GM23338 (cell line): ENCODE measurements at regions not wholly inside any gene's neighbourhood (a gene's known extent, or its start where the extent isn't known, plus 50 kb on each side); places are given as distances from the start of the nearest gene placed in this dataset.

Experiments used
- ATAC-seq: fragments of 200-7000 bp; cut with Tn5 transposase; 3 replicates; pipeline ENCODE4 v1.9.1; 2020
- DNase-seq: peaks from one replicate; pipeline ENCODE4 v3.0.0-alpha.2; 2015; ENCODE audit warnings: low spot score
- H2AFZ ChIP-seq: fragments of 200-600 bp; sonication (generic); 2 replicates; pipeline ENCODE4 v1.8.0; 2016; ENCODE audit warnings: antibody characterized with exemption, mild to moderate bottlenecking, moderate library complexity
- H3F3A ChIP-seq: fragments of 200-600 bp; sonication (generic); replicated peaks from 2 replicates; pipeline ENCODE4 v1.8.0; 2017; ENCODE audit warnings: antibody characterized with exemption, mixed run types, low read depth
- H3K27ac ChIP-seq: fragments of 200-600 bp; sonication (generic); 2 replicates; pipeline ENCODE4 v1.6.1; 2016; ENCODE audit warnings: low read depth
- H3K27me3 ChIP-seq: fragments of 200-600 bp; sonication (generic); 2 replicates; pipeline ENCODE4 v1.8.0; 2016; ENCODE audit warnings: mild to moderate bottlenecking, mixed run types, moderate library complexity; ENCODE audit not compliant: insufficient read depth
- H3K36me3 ChIP-seq: fragments of 200-600 bp; sonication (generic); 2 replicates; pipeline ENCODE4 v1.8.0; 2016; ENCODE audit warnings: mild to moderate bottlenecking; ENCODE audit not compliant: insufficient read depth
- H3K4me1 ChIP-seq: fragments of 200-600 bp; sonication (generic); 2 replicates; pipeline ENCODE4 v1.8.0; 2016; ENCODE audit warnings: mild to moderate bottlenecking, moderate library complexity; ENCODE audit not compliant: insufficient read depth
- H3K4me2 ChIP-seq: fragments of 200-600 bp; sonication (generic); 2 replicates; pipeline ENCODE4 v1.7.1; 2017; ENCODE audit warnings: mixed run types
- H3K4me3 ChIP-seq: fragments of 200-600 bp; sonication (generic); 2 replicates; pipeline ENCODE4 v1.6.1; 2016; ENCODE audit warnings: mixed run types
- H3K79me2 ChIP-seq: fragments of 200-600 bp; sonication (generic); replicated peaks from 2 replicates; pipeline ENCODE4 v1.8.0; 2017; ENCODE audit warnings: mild to moderate bottlenecking; ENCODE audit not compliant: insufficient read depth
- H3K9me2 ChIP-seq: fragments of 200-600 bp; sonication (generic); 2 replicates; pipeline ENCODE4 v1.8.0; 2017; ENCODE audit not compliant: insufficient read depth
- H4K20me1 ChIP-seq: fragments of 200-600 bp; sonication (generic); replicated peaks from 2 replicates; pipeline ENCODE4 v1.8.0; 2017; ENCODE audit warnings: mild to moderate bottlenecking; ENCODE audit not compliant: insufficient read depth
- H3K27ac Mint-ChIP-seq: 2 replicates; pipeline ENCODE4 v1.8.0; 2020; ENCODE audit warnings: inconsistent platforms, mild to moderate bottlenecking, moderate library complexity, mixed read lengths
- H3K27me3 Mint-ChIP-seq: 3 replicates; pipeline ENCODE4 v1.8.0; 2022; ENCODE audit warnings: low read depth, mild to moderate bottlenecking, moderate library complexity, mixed read lengths, inconsistent platforms; ENCODE audit not compliant: insufficient read depth, poor library complexity
- H3K36me3 Mint-ChIP-seq: 3 replicates; pipeline ENCODE4 v1.8.0; 2021; ENCODE audit warnings: low read depth, mild to moderate bottlenecking, inconsistent platforms, moderate library complexity, mixed read lengths
- H3K4me1 Mint-ChIP-seq: 3 replicates; pipeline ENCODE4 v1.8.0; 2020; ENCODE audit warnings: mild to moderate bottlenecking, inconsistent platforms, mixed read lengths
- H3K4me3 Mint-ChIP-seq: 3 replicates; pipeline ENCODE4 v1.8.0; 2021; ENCODE audit warnings: moderate library complexity, mild to moderate bottlenecking, inconsistent platforms, mixed read lengths
- H3K9me3 Mint-ChIP-seq: 3 replicates; pipeline ENCODE4 v1.8.0; 2020; ENCODE audit warnings: moderate library complexity, mild to moderate bottlenecking, inconsistent platforms, mixed read lengths
- CREB1 ChIP-seq: fragments of 250-450 bp; sonication (Bioruptor Pico); IDR thresholded peaks from 2 replicates; pipeline ENCODE4 v1.5.0; 2020; ENCODE audit warnings: low read depth, mild to moderate bottlenecking, moderate library complexity
- CTCF ChIP-seq, 2 experiments: fragments of 200-600 bp in 1 of 2; sonication (generic) in 1 of 2; conservative IDR thresholded peaks; 2 replicates each; pipeline versions ENCODE4 v1.5.1 to v1.6.1; 2016 to 2017; ENCODE audit warnings: antibody characterized with exemption in 2 of 2, low read depth in 2 of 2, mild to moderate bottlenecking in 2 of 2, moderate library complexity in 1 of 2
- ETS1 ChIP-seq: IDR thresholded peaks from 2 replicates; pipeline ENCODE4 v1.6.1; 2016; ENCODE audit warnings: antibody characterized with exemption
- EZH2 ChIP-seq: fragments of 200-600 bp; sonication (generic); IDR thresholded peaks from one replicate; pipeline ENCODE4 v1.8.0; 2017; ENCODE audit warnings: antibody characterized with exemption, mild to moderate bottlenecking, low read depth; ENCODE audit not compliant: unreplicated experiment
- EZH2phosphoT487 ChIP-seq: fragments of 200-600 bp; sonication (generic); IDR thresholded peaks from one replicate; pipeline ENCODE4 v1.8.1; 2018; ENCODE audit warnings: antibody characterized with exemption; ENCODE audit not compliant: unreplicated experiment
- JUNB ChIP-seq: IDR thresholded peaks from one replicate; pipeline ENCODE4 v1.6.1; 2016; ENCODE audit warnings: antibody characterized with exemption; ENCODE audit not compliant: unreplicated experiment
- NANOG ChIP-seq: IDR thresholded peaks from 2 replicates; pipeline ENCODE4 v1.6.1; 2016; ENCODE audit warnings: antibody characterized with exemption, borderline replicate concordance
- POLR2AphosphoS5 ChIP-seq: IDR thresholded peaks from 2 replicates; pipeline ENCODE4 v1.6.1; 2016; ENCODE audit warnings: antibody characterized with exemption, low read depth
- REST ChIP-seq: IDR thresholded peaks from one replicate; pipeline ENCODE4 v1.6.1; 2018; ENCODE audit warnings: antibody characterized with exemption; ENCODE audit not compliant: unreplicated experiment
- STAT1 ChIP-seq: IDR thresholded peaks from one replicate; pipeline ENCODE4 v1.6.1; 2016; ENCODE audit warnings: antibody characterized with exemption; ENCODE audit not compliant: unreplicated experiment
- ZNF114 ChIP-seq: fragments of 250-450 bp; sonication (Bioruptor Pico); IDR thresholded peaks from 2 replicates; pipeline ENCODE4 v1.5.0; 2020; ENCODE audit warnings: mild to moderate bottlenecking, moderate library complexity
- ZNF331 ChIP-seq: fragments of 250-450 bp; sonication (Bioruptor Pico); IDR thresholded peaks from 2 replicates; pipeline ENCODE4 v1.5.0; 2020; ENCODE audit warnings: low read depth, mild to moderate bottlenecking, moderate library complexity
- ZNF462 ChIP-seq: fragments of 250-450 bp; sonication (Bioruptor Pico); IDR thresholded peaks from 2 replicates; pipeline ENCODE4 v1.5.0; 2020; ENCODE audit warnings: mild to moderate bottlenecking, moderate library complexity

DNA sequence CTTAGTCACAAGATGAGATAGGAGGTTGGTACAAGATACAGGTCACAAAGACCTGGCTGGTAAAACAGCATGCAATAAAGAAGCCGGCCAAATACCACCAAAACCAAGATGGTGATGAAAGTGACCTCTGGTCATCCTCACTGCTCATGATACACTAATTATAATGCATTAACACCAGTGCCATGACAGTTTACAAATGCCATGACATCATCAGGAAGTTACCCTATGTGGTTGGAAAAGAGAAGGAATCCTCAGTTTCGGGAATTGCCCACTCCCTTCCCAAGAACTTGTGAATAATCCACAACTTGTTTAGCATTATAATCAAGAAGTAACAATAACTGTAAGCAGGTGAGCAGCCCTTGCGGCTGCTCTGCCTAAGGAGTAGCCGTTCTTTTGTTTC is 408.5 kb upstream of the RAG2 start:
- no peak overlapping the region for H3K4me3 Mint-ChIP-seq
- no peak overlapping the region for H3K27ac Mint-ChIP-seq
- no peaks in the 10 kb centered on the region; the same call in 2 of the 3 replicates for H3K4me1 Mint-ChIP-seq
- no peaks in the 10 kb centered on the region for H3K79me2 ChIP-seq
- H3F3A ChIP-seq = no peaks in the 10 kb centered on the region
- H3K27ac ChIP-seq = no peak overlapping the region
- H3K4me2 ChIP-seq = no peak overlapping the region
- no peak overlapping the region for H2AFZ ChIP-seq
- no peaks in the 10 kb centered on the region for H4K20me1 ChIP-seq
- H3K27me3 ChIP-seq = no peaks in the 10 kb centered on the region
- no peak for ATAC-seq
- DNase-seq = no peak
- peaks cover 80% of the 10 kb centered on the region for H3K9me3 Mint-ChIP-seq
- peaks cover 4% of the 10 kb centered on the region; the same call in 1 of the 2 replicates for H3K36me3 ChIP-seq
- TF ChIP-seq REST (no peak), CTCF (conservative IDR thresholded peaks at IDR 0.05; ENCODE audit: low read depth in 2 of 2) (no peak), ZNF114 (CRISPR knock-in tag) (no peak), NANOG (no peak), ETS1 (no peak), CREB1 (CRISPR knock-in tag) (no peak), POLR2AphosphoS5 (no peak), ZNF331 (CRISPR knock-in tag) (no peak), EZH2 (no peak), EZH2phosphoT487 (no peak), ZNF462 (CRISPR knock-in tag) (no peak), STAT1 (no peak), JUNB (no peak)
- H3K4me1 ChIP-seq = no peaks in the 10 kb centered on the region
- no peaks in the 10 kb centered on the region for H3K9me2 ChIP-seq
- no peaks in the 10 kb centered on the region for H3K27me3 Mint-ChIP-seq
- no peak overlapping the region for H3K4me3 ChIP-seq
- H3K36me3 Mint-ChIP-seq = peaks cover 31% of the 10 kb centered on the region
